ENCODE measurements at regions not wholly inside any gene's neighbourhood (a gene's known extent, or its start where the extent isn't known, plus 50 kb on each side); places are given as distances from the start of the nearest gene placed in this dataset.

GRCh38 chr12:98220636-98221035 is 294.8 kb upstream of the TMPO start:
- ATAC-seq (replicated peaks) = no peak

GRCh38 chr12:98221243-98221808 is 294.1 kb upstream of the TMPO start:
- H3K4me1 Mint-ChIP-seq = no peaks in the 10 kb centered on the region
- no peak overlapping the region for H3K27ac Mint-ChIP-seq
- no peaks in the 10 kb centered on the region for H3K36me3 Mint-ChIP-seq
- no peak for DNase-seq
- peaks cover 1 to 4% of the 10 kb centered on the region in 2 donors for H3K9me3 Mint-ChIP-seq
- H3K4me3 Mint-ChIP-seq = no peak overlapping the region
- peaks cover 9 to 12% of the 10 kb centered on the region in 2 donors for H3K27me3 Mint-ChIP-seq
- ATAC-seq (replicated peaks) = no peak

More at GRCh38 chr12:98220636-98221035, 294.8 kb upstream of the TMPO start:
- DNase-seq = no peak
- H3K9me3 Mint-ChIP-seq = peaks cover 1 to 4% of the 10 kb centered on the region in 2 donors
- no peaks in the 10 kb centered on the region for H3K36me3 Mint-ChIP-seq
- H3K27me3 Mint-ChIP-seq = peaks cover 9 to 13% of the 10 kb centered on the region in 2 donors
- no peaks in the 10 kb centered on the region for H3K4me1 Mint-ChIP-seq
- H3K4me3 Mint-ChIP-seq = no peak overlapping the region
- H3K27ac Mint-ChIP-seq = no peak overlapping the region

- H3K9me3 Mint-ChIP-seq = peaks cover 3 to 4% of the 10 kb centered on the region in 2 donors
- ATAC-seq (replicated peaks) = no peak
- no peak overlapping the region for H3K27ac Mint-ChIP-seq
- no peak overlapping the region for H3K4me3 Mint-ChIP-seq
- peaks cover 9 to 12% of the 10 kb centered on the region in 2 donors for H3K27me3 Mint-ChIP-seq
- no peak for DNase-seq
- no peaks in the 10 kb centered on the region for H3K36me3 Mint-ChIP-seq
- no peaks in the 10 kb centered on the region for H3K4me1 Mint-ChIP-seq
Observed at GRCh38 chr12:98222135-98222534, 293.3 kb upstream of the TMPO start.

GRCh38 chr12:98224584-98225221 is 290.7 kb upstream of the TMPO start:
- ATAC-seq (replicated peaks) = no peak
- H3K36me3 Mint-ChIP-seq = no peaks in the 10 kb centered on the region
- no peak overlapping the region for H3K4me3 Mint-ChIP-seq
- H3K27ac Mint-ChIP-seq = no peak overlapping the region
- peaks cover 3 to 7% of the 10 kb centered on the region in 2 donors for H3K9me3 Mint-ChIP-seq
- H3K4me1 Mint-ChIP-seq = no peaks in the 10 kb centered on the region
- DNase-seq = no peak
- peaks cover 9 to 17% of the 10 kb centered on the region in 2 donors for H3K27me3 Mint-ChIP-seq

GRCh38 chr12:98227162-98227561 is 288.2 kb upstream of the TMPO start:
- Mint-ChIP-seq H3K9me3 (peaks cover 3 to 7% of the 10 kb centered on the region in 2 donors), H3K27me3 (peaks cover 0 to 15% of the 10 kb centered on the region in 2 donors), H3K36me3 (no peaks in the 10 kb centered on the region), H3K27ac (no peak overlapping the region), H3K4me1 (no peaks in the 10 kb centered on the region), H3K4me3 (no peak overlapping the region)
- ATAC-seq (replicated peaks) (no peak), DNase-seq (no peak)

- no peak for DNase-seq
- ATAC-seq (replicated peaks) = no peak
- Mint-ChIP-seq H3K36me3 (no peaks in the 10 kb centered on the region), H3K9me3 (peaks cover 3 to 7% of the 10 kb centered on the region in 2 donors), H3K27ac (no peak overlapping the region), H3K27me3 (peaks cover 0 to 8% of the 10 kb centered on the region in 2 donors), H3K4me3 (no peak overlapping the region), H3K4me1 (no peaks in the 10 kb centered on the region)
Observed at GRCh38 chr12:98228683-98229539, 286.5 kb upstream of the TMPO start.

GRCh38 chr12:98229540-98229924 is 285.9 kb upstream of the TMPO start:
- H3K9me3 Mint-ChIP-seq = peaks cover 1 to 7% of the 10 kb centered on the region in 2 donors
- H3K4me3 Mint-ChIP-seq = no peak overlapping the region
- H3K4me1 Mint-ChIP-seq = no peaks in the 10 kb centered on the region
- peaks cover 0 to 8% of the 10 kb centered on the region in 2 donors for H3K27me3 Mint-ChIP-seq
- no peak for ATAC-seq (replicated peaks)
- H3K36me3 Mint-ChIP-seq = no peaks in the 10 kb centered on the region
- no peak overlapping the region for H3K27ac Mint-ChIP-seq
- DNase-seq = no peak

GRCh38 chr12:98232753-98233390 is 282.5 kb upstream of the TMPO start:
- Mint-ChIP-seq H3K27me3 (peaks cover 0 to 8% of the 10 kb centered on the region in 2 donors), H3K4me3 (no peak overlapping the region), H3K27ac (no peak overlapping the region), H3K9me3 (peaks cover 0 to 5% of the 10 kb centered on the region in 2 donors), H3K36me3 (no peaks in the 10 kb centered on the region), H3K4me1 (no peaks in the 10 kb centered on the region)
- no peak for DNase-seq
- ATAC-seq (replicated peaks) = no peak

- H3K27ac Mint-ChIP-seq = no peak overlapping the region
- DNase-seq (no peak), ATAC-seq (replicated peaks) (no peak)
- H3K27me3 Mint-ChIP-seq = no peaks in the 10 kb centered on the region
- peaks cover 0 to 5% of the 10 kb centered on the region in 2 donors for H3K9me3 Mint-ChIP-seq
- H3K4me3 Mint-ChIP-seq = no peak overlapping the region
- H3K4me1 Mint-ChIP-seq = no peaks in the 10 kb centered on the region
- H3K36me3 Mint-ChIP-seq = no peaks in the 10 kb centered on the region
Observed at GRCh38 chr12:98235301-98235700, 280.1 kb upstream of the TMPO start.

GRCh38 chr12:98238515-98239130 is 276.8 kb upstream of the TMPO start:
- Mint-ChIP-seq H3K27me3 (no peaks in the 10 kb centered on the region), H3K4me1 (no peaks in the 10 kb centered on the region), H3K27ac (no peak overlapping the region), H3K4me3 (no peak overlapping the region), H3K36me3 (no peaks in the 10 kb centered on the region), H3K9me3 (peaks cover 2 to 9% of the 10 kb centered on the region in 2 donors)
- ATAC-seq (replicated peaks) = no peak
- no peak for DNase-seq

- Mint-ChIP-seq H3K4me1 (no peaks in the 10 kb centered on the region), H3K27ac (no peak overlapping the region), H3K9me3 (peaks cover 2 to 4% of the 10 kb centered on the region in 2 donors), H3K36me3 (no peaks in the 10 kb centered on the region), H3K4me3 (no peak overlapping the region), H3K27me3 (no peaks in the 10 kb centered on the region)
- DNase-seq (no peak), ATAC-seq (replicated peaks) (no peak)
Observed at GRCh38 chr12:98243190-98243589, 272.2 kb upstream of the TMPO start.

- H3K36me3 Mint-ChIP-seq = no peaks in the 10 kb centered on the region
- no peak overlapping the region for H3K4me3 Mint-ChIP-seq
- peaks cover 2 to 4% of the 10 kb centered on the region in 2 donors for H3K9me3 Mint-ChIP-seq
- no peaks in the 10 kb centered on the region for H3K4me1 Mint-ChIP-seq
- ATAC-seq (replicated peaks) = no peak
- H3K27me3 Mint-ChIP-seq = peaks cover 0 to 1% of the 10 kb centered on the region in 2 donors
- H3K27ac Mint-ChIP-seq = no peak overlapping the region
- DNase-seq = no peak
Observed at GRCh38 chr12:98244136-98244535, 271.3 kb upstream of the TMPO start.

- H3K4me3 Mint-ChIP-seq = no peak overlapping the region
- peaks cover 0 to 10% of the 10 kb centered on the region in 2 donors for H3K27me3 Mint-ChIP-seq
- no peaks in the 10 kb centered on the region for H3K9me3 Mint-ChIP-seq
- no peak for ATAC-seq (replicated peaks)
- no peaks in the 10 kb centered on the region for H3K36me3 Mint-ChIP-seq
- no peak for DNase-seq
- H3K4me1 Mint-ChIP-seq = no peaks in the 10 kb centered on the region
- H3K27ac Mint-ChIP-seq = no peak overlapping the region
Observed at GRCh38 chr12:98253207-98254037, 262.0 kb upstream of the TMPO start.

Measured in stimulated activated naive B cell treated with anti-CD40 and anti-IgM and Interleukin-4, amounts not matched to agents 10 μg/mL and 1 μg/mL and 100 μg/mL, for 72 hours (primary cell).